HEK293 (cell line): ENCODE measurements at regions not wholly inside any gene's neighbourhood (a gene's known extent, or its start where the extent isn't known, plus 50 kb on each side); places are given as distances from the start of the nearest gene placed in this dataset.

ENCODE experiments used
- CTCF ChIP-seq: fragments of 450-650 bp; formaldehyde crosslinking; IDR thresholded peaks from 2 replicates; pipeline ENCODE4 v1.5.1; 2016; ENCODE audit warnings: missing biosample characterization, missing genetic modification characterization
- KLF10 ChIP-seq: fragments of 450-650 bp; IDR thresholded peaks from 2 replicates; pipeline ENCODE4 v1.5.1; 2018; ENCODE audit warnings: missing biosample characterization, mild to moderate bottlenecking, missing genetic modification characterization
- REST ChIP-seq: fragments of 450-650 bp; formaldehyde crosslinking; IDR thresholded peaks from 2 replicates; pipeline ENCODE4 v1.5.1; 2016; ENCODE audit warnings: missing biosample characterization, missing genetic modification characterization
- ZBTB26 ChIP-seq: fragments of 450-650 bp; formaldehyde crosslinking; optimal IDR thresholded peaks from 2 replicates; pipeline ENCODE3; 2016; ENCODE audit warnings: missing biosample characterization, mild to moderate bottlenecking, missing genetic modification characterization
- ZNF404 ChIP-seq: fragments of 450-650 bp; formaldehyde crosslinking; IDR thresholded peaks from 2 replicates; pipeline ENCODE4 v1.5.1; 2017; ENCODE audit warnings: missing biosample characterization, missing genetic modification characterization
- ZNF670 ChIP-seq: fragments of 450-650 bp; formaldehyde crosslinking; IDR thresholded peaks from 2 replicates; pipeline ENCODE4 v1.5.1; 2016; ENCODE audit warnings: missing biosample characterization, missing genetic modification characterization, low read depth
- ZNF837 ChIP-seq: fragments of 450-650 bp; formaldehyde crosslinking; IDR thresholded peaks from 2 replicates; pipeline ENCODE4 v1.5.1; 2016; ENCODE audit warnings: missing biosample characterization, missing genetic modification characterization
- ZSCAN4 ChIP-seq: fragments of 450-650 bp; formaldehyde crosslinking; IDR thresholded peaks from 2 replicates; pipeline ENCODE4 v1.5.1; 2017; ENCODE audit warnings: missing biosample characterization, missing genetic modification characterization
- TF ChIP-seq, protein P1 (sequence below): IDR thresholded peaks from 2 replicates; pipeline ENCODE4 v1.6.1; 2011; ENCODE audit warnings: mild to moderate bottlenecking, low read depth, low read length, borderline replicate concordance

DNA sequence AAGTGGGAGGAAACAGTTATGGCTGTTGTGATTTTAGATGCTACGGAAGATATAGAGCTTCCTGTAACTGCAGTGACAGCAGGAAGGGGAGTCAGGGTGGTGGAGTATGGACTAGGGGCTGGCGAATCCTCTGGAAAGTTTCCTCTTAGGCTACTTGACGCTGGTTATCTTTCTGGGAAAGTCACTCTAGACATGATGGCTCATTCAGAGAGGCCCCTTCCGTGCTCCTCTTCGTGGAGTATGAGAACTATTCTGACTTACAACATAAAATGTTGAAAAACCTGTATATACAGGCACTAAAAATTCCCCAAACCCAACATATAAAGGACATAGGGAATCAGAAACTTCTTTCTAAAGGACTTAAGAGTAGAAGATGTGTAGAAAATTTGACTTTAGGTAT, 78.8 kb downstream of the C18orf54 start:
- TF ChIP-seq ZNF837 (tag by site-specific recombination) (no peak), KLF10 (tag by site-specific recombination) (no peak), CTCF (tag by site-specific recombination) (no peak), REST (tag by site-specific recombination) (no peak), ZBTB26 (tag by site-specific recombination) (no peak), ZNF670 (tag by site-specific recombination) (no peak), ZNF404 (tag by site-specific recombination) (no peak), ZSCAN4 (tag by site-specific recombination) (no peak)
- TF ChIP-seq, protein P1, sequence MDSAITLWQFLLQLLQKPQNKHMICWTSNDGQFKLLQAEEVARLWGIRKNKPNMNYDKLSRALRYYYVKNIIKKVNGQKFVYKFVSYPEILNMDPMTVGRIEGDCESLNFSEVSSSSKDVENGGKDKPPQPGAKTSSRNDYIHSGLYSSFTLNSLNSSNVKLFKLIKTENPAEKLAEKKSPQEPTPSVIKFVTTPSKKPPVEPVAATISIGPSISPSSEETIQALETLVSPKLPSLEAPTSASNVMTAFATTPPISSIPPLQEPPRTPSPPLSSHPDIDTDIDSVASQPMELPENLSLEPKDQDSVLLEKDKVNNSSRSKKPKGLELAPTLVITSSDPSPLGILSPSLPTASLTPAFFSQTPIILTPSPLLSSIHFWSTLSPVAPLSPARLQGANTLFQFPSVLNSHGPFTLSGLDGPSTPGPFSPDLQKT = no peak
